GM13976 (cell line): ENCODE measurements at regions not wholly inside any gene's neighbourhood (a gene's known extent, or its start where the extent isn't known, plus 50 kb on each side); places are given as distances from the start of the nearest gene placed in this dataset.

ENCODE experiments used
- DNase-seq: peaks from one replicate; pipeline ENCODE4 v3.0.0; 2012; ENCODE audit warnings: low spot score
- CTCF ChIP-seq: IDR thresholded peaks from 2 replicates; pipeline ENCODE4 v1.5.1; 2012; ENCODE audit warnings: borderline replicate concordance, mild to moderate bottlenecking; ENCODE audit not compliant: insufficient read depth; ENCODE audit errors: extremely low read depth, missing control alignments, control extremely low read depth
- in situ Hi-C: fragments of 300-500 bp; cut with MboI; formaldehyde crosslinking; loops from one replicate; pipeline ENCODE4 v1.12.0; 2022; ENCODE audit warnings: low sequenced_read_pairs, mixed read lengths, inconsistent platforms; ENCODE audit not compliant: unreplicated experiment

DNA sequence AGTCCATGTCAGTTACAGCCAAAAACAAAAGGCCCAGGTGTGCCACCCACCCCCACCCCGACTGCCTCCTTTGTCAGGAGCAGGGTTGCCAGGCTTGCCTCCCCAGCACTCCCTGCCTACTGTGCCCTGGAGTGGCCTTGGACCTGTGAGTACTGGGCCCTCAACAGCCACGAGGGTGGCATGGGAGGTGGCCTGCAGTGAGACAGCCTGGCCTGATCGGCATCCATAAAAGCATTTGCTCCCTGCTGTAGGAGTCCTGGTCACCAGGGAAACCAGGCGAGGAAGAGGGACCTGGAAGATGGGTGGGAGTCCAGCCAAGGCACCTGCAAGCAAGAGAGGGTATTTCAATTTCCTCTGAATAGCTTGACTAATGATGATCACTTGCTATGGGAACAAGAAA, 56.4 kb upstream of the KCNMB2 start:
- no peak for TF ChIP-seq CTCF
- in situ Hi-C loops: no loop called here
- DNase-seq: no peak

DNA sequence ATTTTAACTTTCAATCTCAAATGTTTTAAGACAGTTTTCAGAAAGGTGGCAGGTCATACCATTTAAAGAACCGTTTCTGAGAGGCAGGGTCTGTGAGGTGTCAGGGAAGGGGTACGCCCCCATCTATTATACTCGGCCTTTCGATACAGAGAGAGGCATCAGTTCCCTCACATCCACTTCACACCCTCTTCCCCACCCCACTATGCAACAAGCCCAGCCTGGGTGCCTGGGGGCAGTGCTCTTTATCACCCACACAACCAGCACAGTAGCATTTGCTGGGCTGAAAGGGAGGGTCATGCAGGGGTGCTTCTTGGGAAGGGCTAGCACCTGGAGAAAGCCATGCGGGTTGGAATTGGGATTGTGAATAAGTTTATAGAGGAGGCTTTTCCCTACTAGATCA, 56.0 kb upstream of the KCNMB2 start:
- in situ Hi-C loops: no loop called here
- TF ChIP-seq CTCF: no peak
- DNase-seq: no peak

DNA sequence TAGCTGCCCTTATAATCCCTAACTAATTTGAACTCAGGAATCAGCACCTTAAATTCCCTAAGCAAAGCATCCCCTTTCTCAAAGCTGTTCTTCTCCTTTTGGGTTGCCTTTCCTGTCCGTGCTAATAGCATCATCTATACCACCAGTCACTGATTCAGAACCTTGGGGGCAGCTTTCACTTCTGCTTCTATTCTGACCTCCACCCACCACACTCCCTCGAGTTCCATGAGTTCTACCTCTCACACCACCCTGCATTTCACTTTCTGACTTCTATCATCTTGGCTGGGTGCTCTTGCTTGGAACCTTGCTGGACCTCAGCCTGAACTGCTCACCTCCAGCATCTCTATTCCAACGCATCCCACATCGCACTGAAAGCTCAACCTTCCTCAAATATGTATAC, 55.4 kb upstream of the KCNMB2 start:
- no peak for TF ChIP-seq CTCF
- in situ Hi-C loops: no loop called here
- DNase-seq: peak; percentile 76

GRCh38 chr3:178482981-178483380, 53.3 kb upstream of the KCNMB2 start:
- no peak for DNase-seq
- in situ Hi-C loops: no loop called here
- TF ChIP-seq CTCF: no peak

- no peak for DNase-seq
- in situ Hi-C loops: no loop called here
- no peak for TF ChIP-seq CTCF
Observed at GRCh38 chr3:178483704-178484103, 52.5 kb upstream of the KCNMB2 start.

GRCh38 chr3:178485756-178486155, 50.5 kb upstream of the KCNMB2 start:
- DNase-seq: no peak
- in situ Hi-C loops: no loop called here

More at GRCh38 chr3:178485756-178486155, 50.5 kb upstream of the KCNMB2 start:
- TF ChIP-seq CTCF: no peak
